T follicular helper cell (primary cell): ENCODE measurements at regions not wholly inside any gene's neighbourhood (a gene's known extent, or its start where the extent isn't known, plus 50 kb on each side); places are given as distances from the start of the nearest gene placed in this dataset.
"Not testable (repeated sequence)": the region's sequence is repeated elsewhere in the genome, so short reads cannot be mapped to it uniquely, and the experiment has no call there.

Experiments
- DNase-seq: peaks from one replicate; pipeline ENCODE4 v3.0.0-alpha.2; 2020; ENCODE audit warnings: low read depth

GRCh38 chr3:103169289-103169688, 734.5 kb downstream of the ZPLD1 start:
- DNase-seq, result no peak

- DNase-seq, result no peak
These were observed 735.8 kb downstream of the ZPLD1 start for GRCh38 chr3:103170651-103171050.

DNA sequence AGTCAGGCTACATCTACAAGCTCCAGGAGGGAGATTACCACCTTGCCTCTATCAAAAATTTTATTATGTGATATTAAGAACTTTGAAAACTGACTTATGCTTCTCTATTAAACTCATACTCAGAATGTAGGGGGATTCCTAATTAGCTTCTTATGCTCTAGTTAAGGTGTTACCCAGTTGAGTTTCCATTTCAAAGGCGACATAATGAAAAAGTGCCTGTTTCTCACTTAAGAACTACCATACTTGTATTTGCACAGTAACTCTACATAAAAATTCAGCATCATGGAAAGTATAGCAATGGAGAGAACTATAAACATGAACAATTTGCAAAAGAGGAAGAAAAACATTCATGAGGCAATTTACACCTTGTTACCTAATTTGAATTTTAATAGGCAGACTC, 739.1 kb downstream of the ZPLD1 start:
- DNase-seq, result no peak

- no peak for DNase-seq
These were observed 746.3 kb downstream of the ZPLD1 start for GRCh38 chr3:103181160-103181559.

DNA sequence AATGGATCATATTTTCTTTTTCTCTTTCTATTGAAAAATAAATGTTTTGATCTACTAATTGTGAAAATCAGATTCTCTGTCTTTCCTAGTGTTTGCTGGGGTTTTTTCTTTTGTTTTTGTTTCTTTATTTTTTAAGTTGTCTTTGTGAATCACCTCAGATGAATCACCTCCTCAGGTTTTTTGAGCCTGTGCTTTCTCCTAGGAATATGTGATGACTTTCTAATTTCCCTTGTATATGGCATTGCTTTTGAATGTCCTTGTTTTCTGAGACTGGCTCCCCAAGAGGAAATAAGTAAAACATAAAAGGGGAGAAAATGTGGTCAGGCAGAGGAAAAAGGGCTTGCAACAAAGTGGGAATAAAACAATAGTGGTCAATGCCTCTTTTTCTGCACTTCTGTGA, 750.0 kb downstream of the ZPLD1 start:
- DNase-seq, result no peak

DNA sequence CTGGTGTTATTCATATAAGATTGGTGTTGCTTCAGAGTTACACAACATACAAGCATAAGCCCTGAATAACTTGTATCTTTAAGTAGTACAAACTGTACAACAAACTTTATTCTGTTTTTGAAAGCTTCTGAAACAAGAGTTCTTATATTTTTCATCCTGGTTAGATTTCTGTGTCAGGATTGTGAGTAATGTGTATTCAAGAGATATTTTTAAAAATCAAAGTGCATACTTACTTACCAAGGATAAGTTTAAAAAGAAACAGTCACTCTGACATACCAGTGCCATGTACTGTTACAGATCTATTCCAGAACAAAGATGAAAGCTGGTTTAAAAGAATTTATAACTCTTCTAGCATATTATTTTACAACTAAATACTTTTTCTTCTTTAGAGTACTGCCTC, 755.1 kb downstream of the ZPLD1 start:
- DNase-seq, result no peak

DNA sequence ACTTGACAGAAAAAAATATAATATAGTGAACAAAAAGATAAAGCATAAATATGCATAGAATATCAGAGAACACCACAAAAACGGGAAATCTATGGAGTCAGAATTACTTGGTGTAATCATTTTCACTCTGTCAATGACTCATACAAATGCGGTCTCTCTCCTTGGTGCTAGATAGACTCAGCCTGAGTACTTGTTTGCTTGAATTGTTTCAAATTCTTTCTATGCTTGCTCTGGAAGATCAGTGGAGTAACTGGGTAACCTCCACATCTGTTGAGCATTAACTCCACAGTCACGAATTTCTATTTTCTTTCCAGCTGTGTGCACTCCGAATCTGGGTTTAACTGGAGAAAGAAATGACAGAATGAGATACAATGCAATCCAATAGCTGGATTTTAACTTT, 760.4 kb downstream of the ZPLD1 start:
- DNase-seq, result no peak

GRCh38 chr3:103203441-103203840, 768.6 kb downstream of the ZPLD1 start:
- DNase-seq, result no peak

DNA sequence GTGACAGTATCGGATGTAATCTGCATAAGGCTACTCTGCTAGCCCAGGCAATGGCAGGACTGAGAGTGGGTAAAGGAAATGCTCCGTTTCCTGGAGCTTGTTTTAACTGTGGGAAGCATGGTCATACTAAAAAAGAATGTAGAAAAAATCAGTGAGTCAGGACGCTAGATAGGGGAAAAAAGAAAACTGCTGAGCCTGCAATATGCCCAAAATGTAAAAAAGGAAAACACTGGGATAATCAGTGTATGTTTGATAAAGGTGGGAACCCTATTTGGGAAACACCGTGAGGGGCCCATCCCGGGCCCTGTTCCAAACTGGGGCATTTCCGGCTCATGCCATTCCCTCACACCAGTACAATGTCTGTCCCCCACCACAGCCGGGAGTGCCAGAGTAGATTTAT, 775.8 kb downstream of the ZPLD1 start:
- no peak for DNase-seq

DNA sequence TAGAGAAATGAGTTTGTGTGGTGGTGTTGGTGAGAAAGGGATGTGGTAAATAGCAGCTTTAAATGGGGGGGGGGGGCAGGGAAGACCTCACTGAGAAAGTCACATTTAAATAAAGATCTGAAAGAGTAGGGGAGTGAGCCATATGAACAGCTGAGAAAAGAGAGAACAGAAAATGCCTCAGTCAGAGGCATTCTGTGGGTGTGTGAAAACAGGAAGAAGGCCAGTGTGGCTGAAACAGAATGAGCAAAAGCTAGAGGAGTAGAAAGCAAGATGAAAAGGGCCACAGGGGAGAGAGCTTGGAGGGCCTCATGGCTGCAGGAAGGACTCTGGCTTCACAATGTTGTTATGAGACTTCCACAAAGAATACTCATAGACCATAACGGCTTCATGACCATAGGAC, 783.3 kb downstream of the ZPLD1 start:
- no peak for DNase-seq

GRCh38 chr3:103218793-103219192, 784.0 kb downstream of the ZPLD1 start:
- no peak for DNase-seq

GRCh38 chr3:103227651-103228050, 792.8 kb downstream of the ZPLD1 start:
- no peak for DNase-seq

GRCh38 chr3:103247459-103247858, 812.6 kb downstream of the ZPLD1 start:
- DNase-seq, result no peak

GRCh38 chr3:103254827-103255226, 820.0 kb downstream of the ZPLD1 start:
- DNase-seq, result not testable (repeated sequence)

DNA sequence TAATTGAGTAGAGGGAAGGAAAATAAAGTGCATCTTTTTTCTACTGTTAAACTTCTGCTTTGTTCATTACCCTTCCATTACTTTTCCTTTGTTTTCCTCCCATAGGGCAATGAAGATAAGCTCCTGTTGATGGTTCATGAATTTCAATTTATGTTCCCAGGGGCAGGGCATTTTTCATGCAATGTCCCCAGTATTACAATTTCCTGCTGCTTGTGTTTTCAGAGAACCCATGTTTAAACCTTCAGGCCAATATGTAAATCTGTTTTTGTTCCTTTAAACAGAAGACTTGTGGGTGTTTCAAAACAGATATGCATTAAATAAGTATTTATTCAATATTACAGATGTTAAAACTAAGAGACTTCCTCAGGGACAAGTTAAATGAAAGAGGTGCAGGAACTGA, 834.5 kb downstream of the ZPLD1 start:
- no peak for DNase-seq

DNA sequence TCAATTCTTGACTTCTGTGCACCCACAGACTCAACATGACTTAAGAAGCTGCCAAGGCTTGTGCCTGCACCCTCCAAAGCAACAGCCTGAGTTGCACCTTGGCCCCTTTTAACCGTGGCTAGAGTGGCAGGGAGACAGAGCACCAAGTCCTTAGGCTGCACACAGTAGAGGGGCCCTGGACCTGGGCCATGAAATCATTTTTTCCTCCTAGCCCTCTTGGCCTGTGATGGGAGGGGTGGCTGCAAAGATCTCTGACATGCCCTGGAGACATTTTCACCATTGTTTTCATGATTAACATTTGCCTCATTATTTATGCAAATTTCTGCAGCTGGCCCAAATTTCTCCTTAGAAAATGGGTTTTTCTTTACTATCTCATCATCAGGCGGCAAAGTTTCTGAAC, 836.8 kb downstream of the ZPLD1 start:
- DNase-seq, result no peak

DNA sequence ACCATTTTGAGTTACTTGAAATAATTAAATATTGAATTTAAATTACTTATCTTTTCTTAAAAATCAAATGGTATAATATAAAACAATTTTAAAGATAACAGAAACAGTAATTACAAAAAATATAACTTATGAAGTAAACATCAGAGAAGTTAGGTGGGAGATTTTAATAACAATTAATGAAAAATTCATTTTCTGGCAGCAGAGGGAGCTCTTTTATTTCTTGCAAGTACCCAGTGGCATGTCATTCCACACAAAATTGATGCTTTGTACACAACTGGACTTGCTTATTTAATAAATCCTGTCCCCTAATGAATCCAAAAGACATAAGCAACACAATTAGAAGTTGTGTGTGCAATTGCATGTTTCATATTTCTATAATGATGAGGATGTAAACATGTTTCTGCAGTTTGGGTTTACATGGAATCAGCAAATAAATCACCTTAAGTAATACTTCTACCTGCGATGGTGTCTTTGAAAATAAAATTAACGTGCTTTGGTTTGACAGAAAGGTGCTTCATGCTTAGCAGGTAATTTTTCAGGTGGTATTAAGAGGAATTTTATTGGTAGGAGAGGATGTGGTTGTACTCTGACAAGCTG, 861.3 kb downstream of the ZPLD1 start:
- DNase-seq, result no peak

- not testable (repeated sequence) for DNase-seq
These were observed 862.7 kb downstream of the ZPLD1 start for GRCh38 chr3:103297502-103297901.

DNA sequence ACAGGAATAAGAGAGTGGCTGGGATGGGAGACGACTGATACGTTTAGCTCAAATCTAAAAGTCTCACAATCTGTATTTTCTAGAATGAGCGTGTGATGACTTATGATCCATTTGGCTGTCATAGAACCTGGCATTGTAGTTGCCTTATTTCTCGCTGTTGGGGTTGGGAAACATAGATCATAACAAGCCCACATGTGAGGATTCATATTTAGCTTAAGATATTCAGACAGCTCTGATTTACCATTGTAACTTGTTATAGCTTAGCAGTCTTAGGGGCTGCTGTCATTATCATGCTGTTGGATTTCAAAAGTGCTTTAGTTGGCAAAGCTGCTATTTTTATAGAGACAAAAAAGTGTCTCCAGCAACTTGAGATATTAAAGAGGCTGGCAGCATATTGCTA, 871.3 kb downstream of the ZPLD1 start:
- no peak for DNase-seq

GRCh38 chr3:103308921-103309320, 874.1 kb downstream of the ZPLD1 start:
- no peak for DNase-seq

DNA sequence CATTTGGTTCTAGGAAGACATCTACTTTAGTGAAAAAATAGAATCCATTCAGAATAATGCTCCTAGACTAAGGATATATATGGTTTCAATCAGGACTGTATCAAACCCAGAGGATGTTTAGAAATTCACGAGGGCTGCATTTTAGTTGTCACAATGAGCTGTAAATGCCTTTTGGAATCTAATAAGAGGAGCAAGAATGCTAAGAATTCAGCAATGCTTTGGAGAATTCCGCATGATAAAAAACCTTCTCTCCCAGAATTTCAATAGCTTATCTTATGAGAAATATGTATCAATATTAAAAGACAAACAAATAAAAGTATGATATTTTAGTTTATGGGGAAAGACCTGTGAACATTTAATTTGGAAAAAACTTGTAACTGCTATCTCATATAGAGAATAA, 885.1 kb downstream of the ZPLD1 start:
- DNase-seq, result no peak

- no peak for DNase-seq
These were observed 902.5 kb downstream of the ZPLD1 start for GRCh38 chr3:103337179-103337845.

DNA sequence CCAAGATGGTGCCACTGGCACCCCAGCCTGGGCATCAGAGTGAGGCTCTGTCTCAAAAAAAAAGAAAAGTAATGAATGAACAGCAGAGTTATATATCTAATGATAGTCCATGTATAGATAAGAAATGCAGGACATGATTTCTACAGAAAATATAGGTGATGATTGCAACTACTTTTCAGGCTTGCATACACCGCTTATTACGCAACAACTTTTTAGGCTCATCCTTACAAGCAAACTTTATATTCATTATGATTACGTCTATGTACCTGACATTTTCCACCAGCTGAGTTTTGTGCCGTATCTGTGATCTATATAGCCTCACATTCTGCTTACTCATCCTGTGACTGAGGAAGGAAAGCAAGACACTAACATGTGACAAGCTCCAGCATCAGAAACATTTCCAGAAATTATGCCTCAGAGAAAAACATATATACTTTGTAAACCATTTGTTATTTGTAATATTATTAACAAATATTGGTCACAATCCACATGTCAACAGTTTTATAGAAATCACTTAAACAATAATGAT, 906.3 kb downstream of the ZPLD1 start:
- DNase-seq, result no peak

DNA sequence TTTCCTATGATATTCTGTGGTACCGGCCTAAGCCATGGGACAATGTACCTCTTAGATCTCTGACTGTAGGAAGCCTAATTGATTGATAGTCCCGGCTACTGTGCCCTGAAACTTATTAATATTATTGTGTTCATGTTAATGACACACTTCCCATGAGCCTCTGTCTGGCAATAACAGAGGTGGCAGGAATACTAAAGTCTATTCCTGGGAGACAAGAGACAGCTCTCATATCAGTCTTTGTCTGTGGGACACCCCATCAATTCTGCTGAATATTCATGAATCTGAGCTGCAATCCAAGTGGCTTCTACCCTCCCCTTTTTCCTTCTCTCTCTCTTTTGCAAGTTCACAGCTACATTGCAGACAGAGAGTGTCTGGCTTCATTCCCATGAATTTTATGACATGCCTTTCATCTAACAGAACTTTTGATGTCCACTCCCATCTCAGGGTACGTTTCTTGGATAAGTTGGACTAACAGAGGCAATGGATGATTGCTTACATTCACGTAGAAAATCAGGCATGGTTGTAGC, 907.5 kb downstream of the ZPLD1 start:
- no peak for DNase-seq
